ENCODE measurements at regions not wholly inside any gene's neighbourhood (a gene's known extent, or its start where the extent isn't known, plus 50 kb on each side); places are given as distances from the start of the nearest gene placed in this dataset.

DNA sequence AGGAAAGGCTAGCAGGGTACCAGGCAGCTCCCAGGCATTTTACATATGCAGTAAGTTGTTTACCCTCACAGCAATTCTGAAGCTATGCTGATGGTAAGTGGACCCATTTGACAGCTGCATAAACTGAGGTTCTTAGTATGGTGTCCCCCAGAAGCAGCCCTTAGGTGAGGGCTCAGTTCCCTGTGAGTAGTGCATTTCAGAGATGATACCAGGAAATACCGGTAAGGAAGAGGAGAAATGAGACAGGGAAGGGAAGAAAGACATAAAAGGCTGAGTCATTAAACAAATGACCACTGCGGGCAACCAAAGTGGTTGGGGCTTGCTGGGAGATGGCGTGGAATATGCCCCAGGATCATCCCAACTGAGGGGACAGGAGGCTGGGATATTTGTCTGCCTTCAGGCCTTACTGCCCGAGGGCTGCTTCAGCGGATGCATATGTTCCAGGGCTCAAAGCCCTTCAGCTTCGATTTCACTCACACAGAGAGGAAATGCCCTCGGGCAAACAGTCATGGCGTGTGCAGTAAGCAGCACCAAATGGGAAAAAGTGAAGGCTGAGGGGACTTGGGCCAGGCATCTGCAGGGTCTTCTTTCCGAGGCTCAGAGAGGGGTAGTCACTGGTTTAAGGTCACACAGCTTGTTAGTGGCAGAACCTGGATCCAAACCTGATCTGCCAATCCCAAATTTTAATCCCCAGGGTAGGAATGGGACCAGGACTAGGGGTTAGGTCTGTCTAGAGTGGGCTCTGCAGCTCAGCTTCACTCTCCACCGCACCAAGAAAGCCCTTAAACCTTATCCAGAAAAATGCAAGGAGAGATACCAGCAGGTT is 133.7 kb upstream of the RUNX3 start:
- TF ChIP-seq, protein P1, sequence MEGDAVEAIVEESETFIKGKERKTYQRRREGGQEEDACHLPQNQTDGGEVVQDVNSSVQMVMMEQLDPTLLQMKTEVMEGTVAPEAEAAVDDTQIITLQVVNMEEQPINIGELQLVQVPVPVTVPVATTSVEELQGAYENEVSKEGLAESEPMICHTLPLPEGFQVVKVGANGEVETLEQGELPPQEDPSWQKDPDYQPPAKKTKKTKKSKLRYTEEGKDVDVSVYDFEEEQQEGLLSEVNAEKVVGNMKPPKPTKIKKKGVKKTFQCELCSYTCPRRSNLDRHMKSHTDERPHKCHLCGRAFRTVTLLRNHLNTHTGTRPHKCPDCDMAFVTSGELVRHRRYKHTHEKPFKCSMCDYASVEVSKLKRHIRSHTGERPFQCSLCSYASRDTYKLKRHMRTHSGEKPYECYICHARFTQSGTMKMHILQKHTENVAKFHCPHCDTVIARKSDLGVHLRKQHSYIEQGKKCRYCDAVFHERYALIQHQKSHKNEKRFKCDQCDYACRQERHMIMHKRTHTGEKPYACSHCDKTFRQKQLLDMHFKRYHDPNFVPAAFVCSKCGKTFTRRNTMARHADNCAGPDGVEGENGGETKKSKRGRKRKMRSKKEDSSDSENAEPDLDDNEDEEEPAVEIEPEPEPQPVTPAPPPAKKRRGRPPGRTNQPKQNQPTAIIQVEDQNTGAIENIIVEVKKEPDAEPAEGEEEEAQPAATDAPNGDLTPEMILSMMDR (IDR thresholded peaks at IDR 0.05; ENCODE audit: low read depth, low read length, poor library complexity, severe bottlenecking), result no peak
- TF ChIP-seq EZH2phosphoT487 (IDR thresholded peaks at IDR 0.05; ENCODE audit: borderline replicate concordance, low read length), result no peak

All from DOHH2 (cell line).